ENCODE measurements at regions not wholly inside any gene's neighbourhood (a gene's known extent, or its start where the extent isn't known, plus 50 kb on each side); places are given as distances from the start of the nearest gene placed in this dataset.

GRCh38 chr1:238252033-238252802 is 361.5 kb upstream of the ZP4 start:
- DNase-seq, result peak in 1 of 2 experiments; percentile 54

GRCh38 chr1:238248356-238248755 is 357.6 kb upstream of the ZP4 start:
- no peak for DNase-seq

- no peak for DNase-seq
These were observed 351.5 kb upstream of the ZP4 start for GRCh38 chr1:238242181-238242580.

DNA sequence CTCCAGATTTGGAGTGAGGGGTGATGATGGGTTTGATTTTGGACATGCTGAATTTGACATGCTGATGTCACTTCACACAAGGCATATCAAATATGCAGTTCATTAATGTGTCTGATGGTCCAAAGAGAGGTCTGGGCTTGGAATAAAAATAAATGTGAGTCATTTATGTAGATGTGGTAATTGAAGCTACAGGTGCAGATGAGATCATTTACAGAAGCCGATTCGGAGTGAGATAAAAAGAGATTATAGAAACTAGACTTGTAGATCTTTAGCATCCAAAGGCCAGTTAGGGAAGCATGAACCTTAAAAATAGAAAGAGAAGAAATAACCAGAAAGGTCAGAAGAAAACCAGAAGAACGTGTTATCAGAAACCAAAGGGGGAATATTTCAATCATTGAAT is 350.9 kb upstream of the ZP4 start:
- DNase-seq, result no peak

DNA sequence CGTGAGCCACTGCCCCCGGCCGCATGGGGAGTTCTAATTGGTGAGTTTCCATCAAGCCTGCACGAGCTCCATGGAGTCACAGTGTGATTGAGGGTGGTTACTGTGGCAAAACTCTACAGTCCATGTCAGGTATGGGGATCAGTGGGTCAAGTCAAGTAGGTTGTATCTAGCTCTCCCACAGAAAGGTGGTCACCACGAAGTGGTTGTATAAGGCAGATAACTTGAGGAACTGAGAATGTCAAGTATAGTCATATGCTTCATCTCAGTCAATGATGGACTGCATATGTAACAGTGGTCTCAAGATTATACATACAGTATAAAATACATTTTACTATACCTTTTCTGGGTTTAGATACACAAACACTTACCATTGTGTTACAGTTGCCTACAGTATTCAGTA is 348.6 kb upstream of the ZP4 start:
- no peak for DNase-seq

DNA sequence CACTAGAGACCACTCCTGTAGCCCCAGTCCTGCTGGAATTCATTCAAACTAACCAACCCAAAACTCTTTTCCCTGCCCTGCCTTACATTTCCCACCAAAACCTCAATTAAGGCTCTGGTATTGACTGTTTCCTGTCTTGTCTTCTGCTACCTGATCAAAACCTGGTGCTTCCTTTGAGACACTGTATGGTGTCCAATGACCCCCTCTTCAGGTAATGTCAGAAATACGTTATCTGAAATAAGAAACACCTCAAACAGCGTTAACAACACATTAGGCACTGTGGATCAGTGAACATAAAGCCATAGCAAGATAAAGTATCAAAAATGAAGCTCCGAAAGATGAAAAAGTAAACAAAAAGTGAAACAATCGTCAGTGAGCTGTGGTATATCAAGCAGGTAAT is 343.2 kb upstream of the ZP4 start:
- no peak for DNase-seq

DNA sequence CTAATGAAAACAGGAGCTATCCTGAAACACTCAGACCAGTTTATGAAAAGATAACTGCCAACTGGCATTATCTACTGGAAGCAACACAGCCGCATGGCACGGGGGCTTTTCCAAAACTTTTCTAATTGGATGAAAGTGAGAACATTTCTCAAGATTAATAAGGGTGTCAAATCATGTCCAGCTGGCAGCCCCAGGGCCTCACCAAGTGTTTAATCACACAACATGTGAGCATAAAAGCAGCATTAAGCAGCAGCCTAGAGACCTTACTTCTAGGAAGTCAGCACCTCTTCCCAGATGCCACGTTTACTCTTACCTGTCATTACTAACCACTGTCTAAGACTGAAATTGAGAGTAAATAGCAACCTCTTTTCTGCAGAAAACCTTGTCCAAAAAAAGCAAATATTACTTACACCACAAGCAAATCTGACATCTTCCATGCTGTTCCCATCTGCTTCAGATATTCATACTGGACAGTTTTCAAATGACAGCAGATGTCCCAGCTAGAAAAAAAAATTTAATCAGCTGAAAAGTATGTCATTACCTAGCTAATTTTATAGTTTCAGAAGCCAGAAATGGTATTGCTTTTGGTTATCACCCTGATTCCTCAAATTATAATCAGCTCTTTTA is 341.5 kb upstream of the ZP4 start:
- DNase-seq, result peak; percentile 79 to 91

- DNase-seq, result no peak
These were observed 336.1 kb upstream of the ZP4 start for GRCh38 chr1:238226810-238227209.

DNA sequence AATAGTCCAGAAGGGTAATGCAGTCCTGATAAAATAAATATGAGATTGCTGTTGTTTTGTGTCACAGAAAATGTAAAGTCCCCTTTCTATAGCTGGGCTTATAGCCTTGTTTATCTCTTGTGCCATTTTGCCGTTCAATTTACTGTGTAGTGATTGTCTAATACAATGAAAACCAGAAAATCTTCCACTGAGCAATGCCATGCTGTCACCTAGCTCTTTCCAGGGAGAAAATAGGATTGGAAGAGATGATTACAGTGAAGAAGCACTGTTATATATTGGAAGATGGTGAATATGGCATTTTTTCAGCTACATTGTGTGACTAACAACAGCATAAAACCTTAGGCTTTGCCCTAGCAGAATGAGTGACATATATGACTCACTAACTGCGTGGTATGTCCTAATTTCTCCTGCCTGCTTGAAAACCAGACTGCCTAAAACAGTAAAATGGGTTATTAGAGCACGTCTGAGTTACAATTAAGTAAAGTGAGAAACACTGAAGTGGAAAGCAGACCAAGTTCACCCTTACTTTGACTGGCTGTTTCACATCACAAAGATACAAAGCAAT is 332.4 kb upstream of the ZP4 start:
- no peak for DNase-seq

DNA sequence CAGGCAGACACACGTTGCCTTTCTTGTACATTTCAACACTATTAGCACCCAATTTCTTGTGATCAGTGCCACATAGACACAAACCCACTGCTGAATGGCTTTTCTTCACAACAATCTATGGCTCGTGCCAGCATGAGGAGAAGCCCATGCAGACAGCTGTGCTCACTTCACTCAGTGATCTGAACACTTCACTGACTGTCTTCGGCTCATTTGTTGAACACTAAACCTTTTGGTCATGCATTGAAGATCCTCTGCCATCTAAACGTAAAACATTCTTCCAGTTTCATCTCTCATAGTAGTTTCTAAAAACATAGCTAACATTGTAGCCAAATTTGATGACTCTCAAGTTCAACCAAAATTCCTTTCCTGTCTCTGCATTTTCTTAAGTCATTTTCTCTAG is 331.0 kb upstream of the ZP4 start:
- peak in 1 of 2 experiments; percentile 24 for DNase-seq

DNA sequence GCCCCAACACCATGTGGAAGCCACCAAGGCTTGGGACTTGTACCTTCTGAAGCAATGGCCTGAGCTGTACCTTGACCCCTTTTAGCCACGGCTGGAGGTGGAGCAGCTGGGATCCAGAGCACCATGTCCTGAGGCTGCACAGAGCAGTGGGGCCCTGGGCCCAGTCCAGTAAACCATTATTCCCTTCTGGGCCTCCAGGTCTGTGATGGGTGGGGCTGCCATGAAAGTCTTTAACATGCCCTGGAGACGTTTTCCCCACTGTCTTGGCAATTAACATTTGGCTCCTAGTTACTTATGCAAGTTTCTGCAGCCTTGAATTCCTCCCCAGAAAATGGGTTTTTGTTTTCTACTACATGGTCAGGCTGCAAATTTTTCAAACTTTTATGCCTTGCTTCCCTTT is 323.7 kb upstream of the ZP4 start:
- no peak for DNase-seq

GRCh38 chr1:238205045-238205662 is 314.4 kb upstream of the ZP4 start:
- DNase-seq, result no peak

DNA sequence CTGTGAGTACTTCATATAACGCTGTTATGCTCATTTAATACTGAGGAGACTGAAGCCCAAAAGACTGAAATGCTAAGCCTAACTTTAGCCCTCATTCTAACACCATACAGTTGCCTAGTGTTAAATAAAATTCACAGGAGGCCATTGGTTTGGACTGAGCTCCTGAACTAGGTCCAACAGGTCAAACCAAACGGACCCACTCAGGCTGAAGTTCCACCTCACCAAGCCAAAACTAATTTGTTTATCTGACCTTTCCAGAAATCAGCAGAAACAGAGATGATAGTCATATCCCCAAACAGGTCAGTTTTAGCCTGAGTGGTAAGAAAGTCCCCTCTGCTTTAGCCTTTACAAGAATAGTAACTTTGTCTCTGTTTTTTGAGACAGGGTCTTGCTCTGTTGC is 311.3 kb upstream of the ZP4 start:
- DNase-seq, result no peak

- no peak for DNase-seq
These were observed 308.6 kb upstream of the ZP4 start for GRCh38 chr1:238199325-238199724.

- no peak for DNase-seq
These were observed 305.8 kb upstream of the ZP4 start for GRCh38 chr1:238196516-238196915.

GRCh38 chr1:238191170-238191569 is 300.4 kb upstream of the ZP4 start:
- no peak for DNase-seq

GRCh38 chr1:238187575-238187949 is 296.8 kb upstream of the ZP4 start:
- DNase-seq, result no peak

- no peak for DNase-seq
These were observed 296.3 kb upstream of the ZP4 start for GRCh38 chr1:238186887-238187574.

DNA sequence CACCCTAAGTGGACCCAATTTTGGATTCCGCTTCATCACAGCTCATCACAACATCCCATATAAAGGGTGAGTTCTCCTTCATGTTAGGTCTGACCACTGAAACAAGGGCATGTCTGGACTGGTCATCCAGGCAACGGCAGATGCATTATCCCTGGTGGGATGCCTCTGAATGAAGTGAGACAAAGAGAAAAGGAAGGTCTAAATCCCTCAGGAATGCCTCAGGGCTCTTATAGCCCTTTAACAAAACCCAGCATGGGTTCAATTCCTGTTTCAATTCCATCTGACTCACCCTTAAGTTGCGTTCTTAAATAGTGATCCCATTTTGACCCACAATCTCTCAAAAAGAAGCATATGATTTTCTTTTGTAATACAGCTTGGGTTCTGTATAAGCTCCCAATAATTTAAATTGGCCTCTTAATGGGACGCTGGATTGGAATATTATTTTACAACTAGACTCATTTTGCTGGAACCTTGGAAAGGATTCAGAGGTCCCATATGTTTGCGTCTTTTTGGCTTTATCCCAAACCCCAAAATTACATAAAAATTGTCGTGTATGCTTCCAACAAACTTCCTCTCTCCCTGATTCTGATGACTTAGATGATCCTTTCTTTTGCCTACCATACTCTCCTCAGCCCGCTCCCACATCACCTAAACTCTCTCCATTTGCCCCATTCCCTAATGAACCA is 287.4 kb upstream of the ZP4 start:
- peak in 1 of 2 experiments; percentile 14 for DNase-seq

DNA sequence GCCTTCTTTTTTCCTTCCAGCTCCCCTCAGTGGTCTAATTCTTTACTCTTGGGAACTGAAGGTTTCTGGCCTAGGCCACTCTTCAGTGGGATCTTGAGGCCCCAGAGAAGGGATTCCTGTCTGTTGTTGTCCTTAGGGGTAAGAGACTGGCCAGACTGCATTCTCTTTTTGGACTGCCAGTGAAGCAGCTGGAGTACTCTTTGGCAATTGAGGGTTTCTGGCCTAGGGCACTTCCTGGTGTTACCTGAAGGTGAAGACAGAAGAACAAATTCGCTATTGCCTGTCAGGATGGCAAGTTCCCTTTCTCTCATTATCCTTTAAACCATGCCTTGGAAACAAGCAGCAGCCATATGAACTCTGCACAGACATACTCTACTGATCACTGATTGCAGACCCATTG is 286.6 kb upstream of the ZP4 start:
- DNase-seq, result peak in 1 of 2 experiments; percentile 4

GRCh38 chr1:238176441-238176840 is 285.7 kb upstream of the ZP4 start:
- DNase-seq, result no peak

- DNase-seq, result no peak
These were observed 281.3 kb upstream of the ZP4 start for GRCh38 chr1:238171985-238172384.

GRCh38 chr1:238161955-238162354 is 271.2 kb upstream of the ZP4 start:
- DNase-seq, result no peak
